Natural killer cell treated with Interleukin-12 subunit alpha and Interleukin-12 subunit beta and Interleukin-15 and Interleukin-18, amount 100 ng/mL, for 72 hours (primary cell): ENCODE measurements at regions not wholly inside any gene's neighbourhood (a gene's known extent, or its start where the extent isn't known, plus 50 kb on each side); places are given as distances from the start of the nearest gene placed in this dataset.
"Not testable (repeated sequence)": the region's sequence is repeated elsewhere in the genome, so short reads cannot be mapped to it uniquely, and the experiment has no call there.

Experiments used
- ATAC-seq, 2 donors: fragments of 150-1000 bp; cut with Tn5 transposase in 1 of 2; sonication (Bioruptor Pico), chemical (Tn5 transposase) in 1 of 2; 2 replicates each; pipeline ENCODE4 v1.10.0; 2021
- DNase-seq: peaks from one replicate; pipeline ENCODE4 v3.0.0; 2022; ENCODE audit warnings: low spot score
- H3K27ac Mint-ChIP-seq, 2 donors: 1 replicate in 1 of 2; 2 replicates in 1 of 2; pipeline ENCODE4 v1.8.0; 2022; ENCODE audit warnings: mixed read lengths in 2 of 2, mild to moderate bottlenecking in 1 of 2, moderate library complexity in 1 of 2
- H3K27me3 Mint-ChIP-seq, 2 donors: 1 replicate in 1 of 2; 2 replicates in 1 of 2; pipeline ENCODE4 v1.8.0; 2022; ENCODE audit warnings: mixed read lengths in 2 of 2
- H3K36me3 Mint-ChIP-seq: one replicate; pipeline ENCODE4 v1.8.0; 2022; ENCODE audit warnings: mixed read lengths
- H3K4me1 Mint-ChIP-seq, 2 donors: 1 replicate in 1 of 2; 2 replicates in 1 of 2; pipeline ENCODE4 v1.8.0; 2022; ENCODE audit warnings: low read depth in 2 of 2, mixed read lengths in 2 of 2, mild to moderate bottlenecking in 1 of 2
- H3K4me3 Mint-ChIP-seq: one replicate; pipeline ENCODE4 v1.8.0; 2022; ENCODE audit warnings: mixed read lengths
- H3K9me3 Mint-ChIP-seq: 2 replicates; pipeline ENCODE4 v1.8.0; 2022; ENCODE audit warnings: mixed read lengths

- Mint-ChIP-seq H3K4me3 (no peak overlapping the region), H3K36me3 (no peaks in the 10 kb centered on the region), H3K27me3 (peaks cover 33 to 40% of the 10 kb centered on the region in 2 donors), H3K9me3 (no peaks in the 10 kb centered on the region), H3K4me1 (peaks cover 4% of the 10 kb centered on the region in 2 donors), H3K27ac (no peak overlapping the region)
- ATAC-seq (no peak), DNase-seq (no peak)
These were observed 49.9 kb upstream of the WNT7B start for GRCh38 chr22:46026899-46027210.

- peak; percentile 52 for DNase-seq
- Mint-ChIP-seq H3K27ac (no peak overlapping the region), H3K27me3 (peaks cover 33 to 40% of the 10 kb centered on the region in 2 donors), H3K4me3 (no peak overlapping the region), H3K36me3 (no peaks in the 10 kb centered on the region), H3K9me3 (no peaks in the 10 kb centered on the region), H3K4me1 (peaks cover 4% of the 10 kb centered on the region in 2 donors)
- peak in 1 of 2 donors; percentile 48 for ATAC-seq
These were observed 50.5 kb upstream of the WNT7B start for GRCh38 chr22:46027211-46028105.

- no peak overlapping the region for H3K4me3 Mint-ChIP-seq
- peak; percentile 44 for DNase-seq
- peaks cover 4% of the 10 kb centered on the region in 2 donors for H3K4me1 Mint-ChIP-seq
These were observed 51.4 kb upstream of the WNT7B start for GRCh38 chr22:46028106-46028991.

GRCh38 chr22:46029036-46029435 is 52.1 kb upstream of the WNT7B start:
- H3K27ac Mint-ChIP-seq: no peak overlapping the region
- H3K27me3 Mint-ChIP-seq: peaks cover 33 to 36% of the 10 kb centered on the region in 2 donors
- no peak for ATAC-seq
- no peaks in the 10 kb centered on the region for H3K36me3 Mint-ChIP-seq
- H3K4me1 Mint-ChIP-seq: peaks cover 4% of the 10 kb centered on the region in 2 donors
- no peaks in the 10 kb centered on the region for H3K9me3 Mint-ChIP-seq
- no peak for DNase-seq
- H3K4me3 Mint-ChIP-seq: no peak overlapping the region

More at GRCh38 chr22:46028106-46028991, 51.4 kb upstream of the WNT7B start:
- peaks cover 33 to 36% of the 10 kb centered on the region in 2 donors for H3K27me3 Mint-ChIP-seq
- H3K9me3 Mint-ChIP-seq: no peaks in the 10 kb centered on the region
- no peak for ATAC-seq
- H3K36me3 Mint-ChIP-seq: no peaks in the 10 kb centered on the region
- H3K27ac Mint-ChIP-seq: no peak overlapping the region

GRCh38 chr22:46029574-46030200 is 52.7 kb upstream of the WNT7B start:
- peaks cover 28 to 31% of the 10 kb centered on the region in 2 donors for H3K27me3 Mint-ChIP-seq
- H3K4me1 Mint-ChIP-seq: peaks cover 4 to 6% of the 10 kb centered on the region in 2 donors
- H3K9me3 Mint-ChIP-seq: no peaks in the 10 kb centered on the region
- DNase-seq: no peak
- no peak overlapping the region for H3K27ac Mint-ChIP-seq
- no peaks in the 10 kb centered on the region for H3K36me3 Mint-ChIP-seq
- ATAC-seq: no peak
- no peak overlapping the region for H3K4me3 Mint-ChIP-seq

- no peak overlapping the region for H3K27ac Mint-ChIP-seq
- peaks cover 4 to 12% of the 10 kb centered on the region in 2 donors for H3K4me1 Mint-ChIP-seq
- DNase-seq (peak; percentile 49), ATAC-seq (no peak)
- H3K27me3 Mint-ChIP-seq: peaks cover 24 to 25% of the 10 kb centered on the region in 2 donors
- H3K36me3 Mint-ChIP-seq: no peaks in the 10 kb centered on the region
- H3K9me3 Mint-ChIP-seq: no peaks in the 10 kb centered on the region
- no peak overlapping the region for H3K4me3 Mint-ChIP-seq
These were observed 53.4 kb upstream of the WNT7B start for GRCh38 chr22:46030231-46030880.

- H3K36me3 Mint-ChIP-seq: no peaks in the 10 kb centered on the region
- peaks cover 4 to 13% of the 10 kb centered on the region in 2 donors for H3K4me1 Mint-ChIP-seq
- H3K9me3 Mint-ChIP-seq: no peaks in the 10 kb centered on the region
- DNase-seq (no peak), ATAC-seq (no peak)
- no peak overlapping the region for H3K4me3 Mint-ChIP-seq
- H3K27ac Mint-ChIP-seq: no peak overlapping the region
- peaks cover 17 to 18% of the 10 kb centered on the region in 2 donors for H3K27me3 Mint-ChIP-seq
These were observed 54.1 kb upstream of the WNT7B start for GRCh38 chr22:46031066-46031465.

- Mint-ChIP-seq H3K4me1 (peaks cover 4 to 13% of the 10 kb centered on the region in 2 donors), H3K9me3 (no peaks in the 10 kb centered on the region), H3K4me3 (no peak overlapping the region), H3K36me3 (no peaks in the 10 kb centered on the region), H3K27ac (no peak overlapping the region), H3K27me3 (peaks cover 12 to 14% of the 10 kb centered on the region in 2 donors)
- DNase-seq (peak; percentile 16), ATAC-seq (no peak)
These were observed 54.6 kb upstream of the WNT7B start for GRCh38 chr22:46031557-46031956.

GRCh38 chr22:46031965-46032851 is 55.2 kb upstream of the WNT7B start:
- DNase-seq (peak; percentile 51), ATAC-seq (no peak)
- no peaks in the 10 kb centered on the region for H3K36me3 Mint-ChIP-seq
- H3K27ac Mint-ChIP-seq: no peak overlapping the region
- peaks cover 3 to 14% of the 10 kb centered on the region in 2 donors for H3K4me1 Mint-ChIP-seq
- H3K27me3 Mint-ChIP-seq: peaks cover 6 to 10% of the 10 kb centered on the region in 2 donors
- H3K9me3 Mint-ChIP-seq: no peaks in the 10 kb centered on the region
- H3K4me3 Mint-ChIP-seq: no peak overlapping the region

GRCh38 chr22:46033256-46034200 is 56.6 kb upstream of the WNT7B start:
- Mint-ChIP-seq H3K4me3 (no peak overlapping the region), H3K9me3 (no peaks in the 10 kb centered on the region), H3K27ac (peak overlapping the region in 1 of 2 donors; percentile 11), H3K27me3 (peaks cover 0 to 3% of the 10 kb centered on the region in 2 donors), H3K4me1 (peaks cover 3 to 15% of the 10 kb centered on the region in 2 donors), H3K36me3 (no peaks in the 10 kb centered on the region)
- DNase-seq: peak; percentile 55
- no peak for ATAC-seq

GRCh38 chr22:46034480-46034879 is 57.5 kb upstream of the WNT7B start:
- Mint-ChIP-seq H3K4me1 (peaks cover 3 to 15% of the 10 kb centered on the region in 2 donors), H3K4me3 (peak overlapping the region; percentile 76), H3K27ac (peak overlapping the region in 1 of 2 donors; percentile 69)
- DNase-seq: peak; percentile 55
- H3K9me3 Mint-ChIP-seq, ATAC-seq, H3K27me3 Mint-ChIP-seq, H3K36me3 Mint-ChIP-seq: not testable (repeated sequence)

- no peak for ATAC-seq
- no peaks in the 10 kb centered on the region for H3K36me3 Mint-ChIP-seq
- H3K27me3 Mint-ChIP-seq: no peaks in the 10 kb centered on the region
- DNase-seq: no peak
- H3K27ac Mint-ChIP-seq: peak overlapping the region; percentile 69 to 83
- H3K9me3 Mint-ChIP-seq: no peaks in the 10 kb centered on the region
- H3K4me3 Mint-ChIP-seq: peak overlapping the region; percentile 76
- H3K4me1 Mint-ChIP-seq: peaks cover 3 to 15% of the 10 kb centered on the region in 2 donors
These were observed 58.4 kb upstream of the WNT7B start for GRCh38 chr22:46035380-46035741.
